K562 (cell line): ENCODE measurements at regions not wholly inside any gene's neighbourhood (a gene's known extent, or its start where the extent isn't known, plus 50 kb on each side); places are given as distances from the start of the nearest gene placed in this dataset.

Experiments
- ATAC-seq: fragments of 200-7000 bp; cut with Tn5 transposase; 3 replicates; pipeline ENCODE4 v1.9.1; 2020; ENCODE audit warnings: moderate library complexity
- BruUV-seq: library from RNA; stranded (reverse); fragments of 400-500 nt; replicated peaks from 2 replicates; lab custom pipeline; 2021; lab: Mats Ljungman, UMichigan
- CTCF ChIA-PET: fragments of 300-600 bp; formaldehyde crosslinking; extraction: SDS; loops from one replicate; lab custom pipeline; 2021; ENCODE audit warnings: low intra/inter-chr PET ratio; lab: Yijun Ruan, JAX
- POLR2A ChIA-PET: fragments of 300-600, 350-650 bp; sonication (Branson Sonifier 250); formaldehyde crosslinking; extraction: SDS; loops from one replicate; lab custom pipeline; 2021; ENCODE audit warnings: antibody characterized with exemption, inconsistent platforms; lab: Yijun Ruan, JAX
- DNase-seq, 4 experiments: peaks; one replicate each; pipeline versions ENCODE4 v3.0.0 to v3.0.0-alpha.2; 2011 to 2018; ENCODE audit warnings: low spot score in 3 of 4, mixed read lengths in 3 of 4; ENCODE audit errors: extremely low read depth in 1 of 4
- FAIRE-seq: peaks from 2 replicates; lab custom pipeline; 2011; peaks lifted over from hg19 to GRCh38; lab: Jason Lieb, UNC
- H2AFZ ChIP-seq: 2 replicates; pipeline ENCODE4 v1.6.0; 2011; ENCODE audit warnings: low read depth, low read length, control low read depth, inconsistent platforms
- H3K27ac ChIP-seq: fragments of 200-600 bp; 3 replicates; pipeline ENCODE4 v1.8.0; 2011; ENCODE audit warnings: low read depth, mild to moderate bottlenecking, control low read depth, inconsistent platforms, low read length, moderate library complexity, mixed read lengths; ENCODE audit errors: extremely low read depth
- H3K27me3 ChIP-seq, 2 experiments: fragments of 300-600 bp in 1 of 2; 2 replicates in 1 of 2; 3 replicates in 1 of 2; pipeline versions ENCODE4 v1.6.0 to v1.8.0; 2011; ENCODE audit warnings: inconsistent platforms in 2 of 2, low read length in 2 of 2, mild to moderate bottlenecking in 1 of 2, mixed read lengths in 1 of 2, moderate library complexity in 1 of 2; ENCODE audit not compliant: control insufficient read depth in 2 of 2, insufficient read depth in 2 of 2
- H3K36me3 ChIP-seq: fragments of 300-600 bp; 3 replicates; pipeline ENCODE4 v1.8.0; 2011; ENCODE audit warnings: mild to moderate bottlenecking, low read length, inconsistent platforms; ENCODE audit not compliant: control insufficient read depth, insufficient read depth
- H3K4me1 ChIP-seq, 2 experiments: fragments of 200-600 bp in 1 of 2; replicated peaks in 1 of 2; 2 replicates in 1 of 2; 3 replicates in 1 of 2; pipeline versions ENCODE4 v1.5.1 to v1.8.0; 2011; ENCODE audit warnings: inconsistent platforms in 2 of 2, low read length in 2 of 2, mild to moderate bottlenecking in 1 of 2, mixed read lengths in 1 of 2, moderate library complexity in 1 of 2; ENCODE audit not compliant: control insufficient read depth in 2 of 2, insufficient read depth in 2 of 2
- H3K4me2 ChIP-seq: 2 replicates; pipeline ENCODE4 v1.6.1; 2011; ENCODE audit warnings: low read length, control low read depth, inconsistent platforms, mixed read lengths; ENCODE audit not compliant: insufficient read depth
- H3K4me3 ChIP-seq: fragments of 200-600 bp; sonication (generic), shearing (Covaris generic); 2 replicates; pipeline ENCODE4 v1.5.1; 2016; ENCODE audit warnings: control low read depth, inconsistent platforms
- H3K79me2 ChIP-seq: fragments of 200-600 bp; 3 replicates; pipeline ENCODE4 v1.8.0; 2011; ENCODE audit warnings: low read length, inconsistent platforms; ENCODE audit not compliant: control insufficient read depth, insufficient read depth
- H3K9ac ChIP-seq, 2 experiments: 2 replicates each; pipeline versions ENCODE4 v1.6.0 to v1.6.1; 2011; ENCODE audit warnings: low read depth in 2 of 2, low read length in 2 of 2, control low read depth in 1 of 2, inconsistent platforms in 1 of 2, mild to moderate bottlenecking in 1 of 2, mixed read lengths in 1 of 2; ENCODE audit not compliant: insufficient read depth in 1 of 2
- H3K9me1 ChIP-seq: one replicate; pipeline ENCODE4 v1.6.0; 2011; ENCODE audit warnings: inconsistent platforms, mild to moderate bottlenecking, low read length, moderate library complexity; ENCODE audit not compliant: control insufficient read depth, insufficient read depth
- H3K9me3 ChIP-seq: replicated peaks from 2 replicates; pipeline ENCODE4 v1.5.1; 2011; ENCODE audit warnings: low read depth, low read length, inconsistent platforms; ENCODE audit not compliant: control insufficient read depth, insufficient read depth
- H4K20me1 ChIP-seq: replicated peaks from 2 replicates; pipeline ENCODE4 v1.6.1; 2011; ENCODE audit warnings: low read length, inconsistent platforms, mixed read lengths; ENCODE audit not compliant: control insufficient read depth, insufficient read depth
- BRD4 ChIP-seq: fragments of 200-600 bp; sonication (generic); IDR thresholded peaks from 2 replicates; pipeline ENCODE4 v1.6.1; 2017; ENCODE audit warnings: inconsistent platforms
- CHCHD3 ChIP-seq: fragments of 250-450 bp; sonication (Bioruptor Pico); IDR thresholded peaks from 2 replicates; pipeline ENCODE4 v2.1.2; 2022; ENCODE audit warnings: mild to moderate bottlenecking
- JUNB ChIP-seq: fragments of 450-650 bp; formaldehyde crosslinking; conservative IDR thresholded peaks from 2 replicates; pipeline ENCODE4 v1.4.0; 2020; ENCODE audit warnings: mild to moderate bottlenecking
- PHF21A ChIP-seq: fragments of 450-650 bp; IDR thresholded peaks from 2 replicates; pipeline ENCODE4 v1.6.1; 2017; ENCODE audit warnings: low read depth, borderline replicate concordance
- ZNF445 ChIP-seq: fragments of 250-450 bp; sonication (Bioruptor Pico); IDR thresholded peaks from 2 replicates; pipeline ENCODE4 v1.4.0; 2020; ENCODE audit warnings: low read depth, mild to moderate bottlenecking, moderate library complexity
- WGBS: fragments of 100-300 bp; shearing (Covaris generic); methylation state at CpG from one replicate; pipeline ENCODE4 v1.1.6; 2016; ENCODE audit warnings: low coverage, mixed read lengths; ENCODE audit not compliant: insufficient coverage; ENCODE audit errors: missing lambda C conversion rate; 5-methylcytosine and 5-hydroxymethylcytosine counted together
- in situ Hi-C: fragments of 300-500 bp; cut with MboI; formaldehyde crosslinking; loops from 4 replicates; pipeline ENCODE4 v1.15.0; 2018; ENCODE audit warnings: inconsistent platforms, mixed read lengths
- intact Hi-C: fragments of 100-400 bp; cut with micrococcal nuclease; formaldehyde crosslinking; loops from 2 replicates; pipeline ENCODE4 v1.14.2; 2022

DNA sequence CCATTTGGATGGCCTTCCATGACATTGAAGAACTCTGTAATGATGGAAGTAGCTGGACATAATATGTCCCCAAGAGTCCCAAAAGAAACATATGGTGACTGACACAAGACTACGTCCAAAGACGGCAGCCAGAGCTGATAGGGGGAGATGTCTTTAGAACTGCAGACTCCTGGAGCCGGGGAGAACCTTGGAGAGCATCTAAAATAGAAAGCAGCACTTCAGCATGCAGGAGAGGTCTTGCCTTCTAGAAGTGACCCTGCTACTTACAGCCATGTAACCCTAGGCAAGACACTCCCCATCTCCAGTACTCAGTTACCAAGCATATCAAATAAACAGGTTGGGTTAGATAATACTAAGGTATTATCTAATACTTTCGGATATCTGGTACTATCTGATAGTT is 143.8 kb upstream of the BCL6 start:
- peak in 1 of 4 experiments; percentile 6 for DNase-seq
- in situ Hi-C loops (no loop called here), intact Hi-C loops (no loop called here)
- Histone ChIP-seq H3K9me3 (no peaks in the 10 kb centered on the region), H3K36me3 (no peaks in the 10 kb centered on the region), H3K9ac (no peak overlapping the region), H3K9me1 (no peaks in the 10 kb centered on the region), H3K4me2 (peak overlapping the region; percentile 86; the same call in 1 of the 2 replicates), H4K20me1 (no peaks in the 10 kb centered on the region), H3K27ac (no peak overlapping the region), H3K4me1 (no peaks in the 10 kb centered on the region; a peak in 1 of 5 replicates), H3K79me2 (no peaks in the 10 kb centered on the region; the same call in 2 of the 3 replicates), H2AFZ (peak overlapping the region; percentile 98; the same call in 1 of the 2 replicates), H3K27me3 (no peaks in the 10 kb centered on the region), H3K4me3 (no peak overlapping the region)
- CTCF ChIA-PET = no interaction called here
- FAIRE-seq = no peak
- TF ChIP-seq JUNB (no peak), PHF21A (no peak), ZNF445 (no peak), BRD4 (no peak), CHCHD3 (CRISPR knock-in tag) (no peak)
- POLR2A ChIA-PET = interaction anchor here (0.7 to 1.3 kb wide), 2 partner anchors 13 to 85 kb away, joined by 3 to 4 read pairs; no protein-coding TSS in a partner anchor
- BruUV-seq = no TSS peak
- WGBS = 46% methylated on average over 4 of the region's 4 CpGs
- ATAC-seq = peak; percentile 28
